ENCODE measurements at regions not wholly inside any gene's neighbourhood (a gene's known extent, or its start where the extent isn't known, plus 50 kb on each side); places are given as distances from the start of the nearest gene placed in this dataset.

- TF ChIP-seq CTCF (IDR thresholded peaks at IDR 0.05), result no peak
- no peak for TF ChIP-seq POLR2A (IDR thresholded peaks at IDR 0.05)
- no peak for TF ChIP-seq POLR2AphosphoS5 (IDR thresholded peaks at IDR 0.05; ENCODE audit: insufficient read depth in 1 of 2, low read depth in 1 of 2)
Measured at GRCh38 chr2:13806539-13806938, 826.0 kb upstream of the LRATD1 start.

Measured in vagina (tissue), 2 donors.